Common myeloid progenitor, CD34-positive (primary cell): ENCODE measurements at regions not wholly inside any gene's neighbourhood (a gene's known extent, or its start where the extent isn't known, plus 50 kb on each side); places are given as distances from the start of the nearest gene placed in this dataset.
"Not testable (repeated sequence)": the region's sequence is repeated elsewhere in the genome, so short reads cannot be mapped to it uniquely, and the experiment has no call there.

ENCODE experiments used
- CTCF ChIA-PET: fragments of 350-600 bp; sonication (Branson Sonifier 250); formaldehyde crosslinking; loops from one replicate; lab custom pipeline; 2021; ENCODE audit warnings: antibody characterized with exemption; lab: Charles Lee
- POLR2A ChIA-PET: fragments of 350-600 bp; sonication (Branson Sonifier 250); formaldehyde crosslinking; loops from one replicate; lab custom pipeline; 2021; ENCODE audit warnings: antibody characterized with exemption; lab: Charles Lee
- DNase-seq, 3 donors: peaks; one replicate each; pipeline versions ENCODE4 v3.0.0 to v3.0.0-alpha.2; 2013
- H3K27ac ChIP-seq, 2 experiments: 1 replicate in 1 of 2; 2 replicates in 1 of 2; pipeline ENCODE4 v1.7.0; 2013; ENCODE audit warnings: inconsistent platforms in 2 of 2, low read length in 2 of 2, mild to moderate bottlenecking in 2 of 2, low read depth in 1 of 2, moderate library complexity in 1 of 2; ENCODE audit not compliant: severe bottlenecking in 2 of 2, insufficient read depth in 1 of 2, poor library complexity in 1 of 2
- H3K27me3 ChIP-seq, 5 experiments: replicated peaks in 2 of 5; 1 replicate in 3 of 5; 2 replicates in 2 of 5; pipeline versions ENCODE4 v1.6.1 to v1.7.0; 2013; ENCODE audit warnings: low read length in 4 of 5, mild to moderate bottlenecking in 2 of 5, moderate library complexity in 2 of 5, inconsistent platforms in 1 of 5; ENCODE audit not compliant: insufficient read depth in 5 of 5, control insufficient read depth in 4 of 5
- H3K36me3 ChIP-seq, 4 experiments: 1 replicate in 2 of 4; 2 replicates in 2 of 4; pipeline versions ENCODE4 v1.6.1 to v1.7.0; 2013; ENCODE audit warnings: low read length in 3 of 4, control low read depth in 1 of 4, mild to moderate bottlenecking in 1 of 4; ENCODE audit not compliant: control insufficient read depth in 4 of 4, insufficient read depth in 4 of 4
- H3K4me1 ChIP-seq, 4 experiments: 1 replicate in 3 of 4; 2 replicates in 1 of 4; pipeline versions ENCODE4 v1.6.1 to v1.7.1; 2013; ENCODE audit warnings: low read length in 3 of 4, mild to moderate bottlenecking in 3 of 4, control low read depth in 1 of 4, inconsistent platforms in 1 of 4, moderate library complexity in 1 of 4; ENCODE audit not compliant: control insufficient read depth in 4 of 4, insufficient read depth in 4 of 4; ENCODE audit errors: control extremely low read depth in 1 of 4
- H3K4me3 ChIP-seq, 7 experiments: 1 replicate in 4 of 7; 2 replicates in 3 of 7; pipeline versions ENCODE4 v1.5.1 to v1.7.0; 2013; ENCODE audit warnings: mild to moderate bottlenecking in 7 of 7, low read length in 6 of 7, moderate library complexity in 6 of 7, inconsistent platforms in 2 of 7, low read depth in 2 of 7, control low read depth in 1 of 7; ENCODE audit not compliant: insufficient read depth in 4 of 7, control insufficient read depth in 1 of 7; ENCODE audit errors: extremely low read depth in 1 of 7
- H3K9me3 ChIP-seq, 5 experiments: 1 replicate in 4 of 5; 2 replicates in 1 of 5; pipeline versions ENCODE4 v1.6.1 to v1.7.1; 2013; ENCODE audit warnings: low read length in 4 of 5, mild to moderate bottlenecking in 2 of 5, inconsistent platforms in 1 of 5, low read depth in 1 of 5, moderate library complexity in 1 of 5; ENCODE audit not compliant: control insufficient read depth in 4 of 5, insufficient read depth in 2 of 5; ENCODE audit errors: control extremely low read depth in 1 of 5
- WGBS: methylation state at CpG from one replicate; pipeline ENCODE4 v1.1.5; 2013; ENCODE audit not compliant: insufficient coverage; 5-methylcytosine and 5-hydroxymethylcytosine counted together

- CTCF ChIA-PET = interaction anchor here (0.8 to 1.5 kb wide), 2 partner anchors 9 to 92 kb away, joined by 3 to 4 read pairs; no protein-coding TSS in a partner anchor
- Histone ChIP-seq H3K9me3 (peaks cover 0 to 8% (median 5%) of the 10 kb centered on the region in 5 experiments), H3K36me3 (no peaks in the 10 kb centered on the region), H3K27me3 (no peaks in the 10 kb centered on the region), H3K27ac (no peak overlapping the region), H3K4me3 (no peak overlapping the region), H3K4me1 (peaks cover 10 to 25% (median 16%) of the 10 kb centered on the region in 4 experiments)
- POLR2A ChIA-PET = no interaction called here
- 100% methylated on average over 4 of the region's 5 CpGs for whole genome bisulfite sequencing
- no peak for DNase-seq
These were observed 93.4 kb upstream of the ARID1B start for GRCh38 chr6:156683821-156684220.

GRCh38 chr6:156676721-156677120 lies 100.5 kb upstream of the ARID1B start:
- POLR2A ChIA-PET = no interaction called here
- WGBS = 88% methylated on average over 1 of the region's 2 CpGs
- CTCF ChIA-PET = no interaction called here
- no peaks in the 10 kb centered on the region for H3K36me3 ChIP-seq
- H3K27me3 ChIP-seq = no peaks in the 10 kb centered on the region
- H3K4me3 ChIP-seq = no peak overlapping the region
- H3K27ac ChIP-seq = no peak overlapping the region
- H3K9me3 ChIP-seq = peaks cover 5 to 32% (median 6%) of the 10 kb centered on the region in 5 experiments
- H3K4me1 ChIP-seq = no peaks in the 10 kb centered on the region
- no peak for DNase-seq

GRCh38 chr6:156674197-156674596 lies 103.0 kb upstream of the ARID1B start:
- Histone ChIP-seq H3K4me3 (no peak overlapping the region), H3K9me3 (peaks cover 2 to 27% (median 5%) of the 10 kb centered on the region in 5 experiments), H3K27me3 (no peaks in the 10 kb centered on the region), H3K27ac (no peak overlapping the region), H3K4me1 (no peaks in the 10 kb centered on the region), H3K36me3 (no peaks in the 10 kb centered on the region)
- ChIA-PET POLR2A (no interaction called here), CTCF (interaction anchor here (1.3 kb wide), 1 partner anchor 10 kb away, joined by 4 read pairs; no protein-coding TSS in a partner anchor)
- WGBS = no CpG with 5 or more reads among the region's 2 CpGs
- DNase-seq = no peak

GRCh38 chr6:156670097-156670496 lies 107.1 kb upstream of the ARID1B start:
- H3K9me3 ChIP-seq = peaks cover 0 to 15% (median 0%) of the 10 kb centered on the region in 5 experiments
- H3K27me3 ChIP-seq, H3K36me3 ChIP-seq, DNase-seq, H3K4me3 ChIP-seq, CTCF ChIA-PET, H3K4me1 ChIP-seq, POLR2A ChIA-PET, H3K27ac ChIP-seq: not testable (repeated sequence)
- WGBS = 100% methylated on average over 8 of the region's 26 CpGs

- H3K27me3 ChIP-seq = no peaks in the 10 kb centered on the region
- no peak overlapping the region for H3K27ac ChIP-seq
- DNase-seq = no peak
- CTCF ChIA-PET = no interaction called here
- peaks cover 0 to 5% (median 0%) of the 10 kb centered on the region in 5 experiments for H3K9me3 ChIP-seq
- H3K4me1 ChIP-seq = no peaks in the 10 kb centered on the region
- peaks cover 0 to 2% (median 0%) of the 10 kb centered on the region in 4 experiments for H3K36me3 ChIP-seq
- WGBS = 94% methylated on average over 15 of the region's 17 CpGs
- POLR2A ChIA-PET = no interaction called here
- H3K4me3 ChIP-seq = peak overlapping the region in 1 of 7 experiments; percentile 46
These were observed 115.1 kb upstream of the ARID1B start for GRCh38 chr6:156662025-156662445.

GRCh38 chr6:156660389-156660788 lies 116.8 kb upstream of the ARID1B start:
- no peaks in the 10 kb centered on the region for H3K4me1 ChIP-seq
- WGBS = no CpG with 5 or more reads among the region's 2 CpGs
- POLR2A ChIA-PET = no interaction called here
- peaks cover 0 to 2% (median 0%) of the 10 kb centered on the region in 4 experiments for H3K36me3 ChIP-seq
- CTCF ChIA-PET = interaction anchor here (0.6 kb wide), 1 partner anchor 1179 kb away, joined by 4 read pairs; no protein-coding TSS in a partner anchor
- H3K4me3 ChIP-seq = no peak overlapping the region
- peaks cover 0 to 5% (median 0%) of the 10 kb centered on the region in 5 experiments for H3K9me3 ChIP-seq
- H3K27me3 ChIP-seq = no peaks in the 10 kb centered on the region
- no peak for DNase-seq
- H3K27ac ChIP-seq = no peak overlapping the region

- no peak overlapping the region for H3K27ac ChIP-seq
- no peak overlapping the region for H3K4me3 ChIP-seq
- ChIA-PET POLR2A (no interaction called here), CTCF (interaction anchor here (0.6 kb wide), 1 partner anchor 1178 kb away, joined by 4 read pairs; no protein-coding TSS in a partner anchor)
- DNase-seq = no peak
- H3K4me1 ChIP-seq = no peaks in the 10 kb centered on the region
- H3K27me3 ChIP-seq = no peaks in the 10 kb centered on the region
- H3K36me3 ChIP-seq = peaks cover 0 to 2% (median 0%) of the 10 kb centered on the region in 4 experiments
- H3K9me3 ChIP-seq = peaks cover 0 to 5% (median 0%) of the 10 kb centered on the region in 5 experiments
- WGBS = 71% methylated on average over 1 of the region's 2 CpGs
These were observed 117.4 kb upstream of the ARID1B start for GRCh38 chr6:156659822-156660198.
